ENCODE measurements at regions not wholly inside any gene's neighbourhood (a gene's known extent, or its start where the extent isn't known, plus 50 kb on each side); places are given as distances from the start of the nearest gene placed in this dataset.

GRCh38 chr10:125424191-125424847, 258.6 kb downstream of the TEX36 start:
- no peaks in the 10 kb centered on the region for H3K9me3 ChIP-seq
- no peak overlapping the region for H3K27ac ChIP-seq (ENCODE audit: low read depth in 2 of 2, low read length in 1 of 2)
- TF ChIP-seq SIN3A (IDR thresholded peaks at IDR 0.05; ENCODE audit: borderline replicate concordance, low read depth, low read length) = no peak
- TF ChIP-seq MEF2A (IDR thresholded peaks at IDR 0.05; ENCODE audit: borderline replicate concordance, low read depth) = no peak
- TF ChIP-seq RCOR1 (IDR thresholded peaks at IDR 0.05; ENCODE audit: low read length) = no peak
- no peak for TF ChIP-seq ZBTB33 (IDR thresholded peaks at IDR 0.05; ENCODE audit: borderline replicate concordance, low read depth)
- TF ChIP-seq SMC3 (IDR thresholded peaks at IDR 0.05; ENCODE audit: low read depth, low read length) = no peak
- no peak for TF ChIP-seq NFIC (IDR thresholded peaks at IDR 0.05; ENCODE audit: borderline replicate concordance)
- TF ChIP-seq REST (IDR thresholded peaks at IDR 0.05; ENCODE audit: low read depth, low read length) = no peak
- TF ChIP-seq RXRA (IDR thresholded peaks at IDR 0.05; ENCODE audit: borderline replicate concordance, low read depth) = no peak
- no peak for TF ChIP-seq GATA2 (CRISPR knock-in tag; IDR thresholded peaks at IDR 0.05)
- no peak for TF ChIP-seq NRF1 (IDR thresholded peaks at IDR 0.05; ENCODE audit: low read depth, low read length)
- TF ChIP-seq RFX5 (IDR thresholded peaks at IDR 0.05; ENCODE audit: low read length) = no peak
- H3K36me3 ChIP-seq (replicated peaks in 1 of 2; ENCODE audit: control insufficient read depth in 1 of 2, insufficient read depth in 2 of 2, low read length in 1 of 2) = no peaks in the 10 kb centered on the region
- no peak overlapping the region for H2AFZ ChIP-seq (ENCODE audit: low read depth)
- CTCF ChIA-PET = no interaction called here
- no peak for DNase-seq
- no peaks in the 10 kb centered on the region for H3F3A ChIP-seq (replicated peaks; ENCODE audit: insufficient read depth)
- H3K9me2 ChIP-seq = no peaks in the 10 kb centered on the region
- H3K27me3 ChIP-seq (ENCODE audit: insufficient read depth) = no peaks in the 10 kb centered on the region
- H3K4me2 ChIP-seq = no peak overlapping the region
- no peak overlapping the region for H3K9ac ChIP-seq
- H3K4me3 ChIP-seq (ENCODE audit: low read depth in 2 of 2, low read length in 1 of 2) = no peak overlapping the region
- H3K79me2 ChIP-seq (ENCODE audit: insufficient read depth) = no peaks in the 10 kb centered on the region
- POLR2A ChIA-PET = no interaction called here
- no peaks in the 10 kb centered on the region for H3K4me1 ChIP-seq (ENCODE audit: control insufficient read depth in 1 of 2, insufficient read depth in 2 of 2, low read depth in 1 of 2, low read length in 1 of 2)
- 28% methylated on average over 13 of the region's 13 CpGs for WGBS (ENCODE audit: low lambda C conversion rate)
- no peaks in the 10 kb centered on the region for H4K20me1 ChIP-seq (ENCODE audit: insufficient read depth)

- CTCF ChIA-PET = no interaction called here
- Histone ChIP-seq H3K4me3 (ENCODE audit: low read depth in 2 of 2, low read length in 1 of 2) (no peak overlapping the region), H2AFZ (ENCODE audit: low read depth) (no peak overlapping the region), H3K79me2 (ENCODE audit: insufficient read depth) (no peaks in the 10 kb centered on the region), H3K9me2 (no peaks in the 10 kb centered on the region), H3K9me3 (no peaks in the 10 kb centered on the region), H3K27ac (ENCODE audit: low read depth in 2 of 2, low read length in 1 of 2) (no peak overlapping the region), H3K27me3 (ENCODE audit: insufficient read depth) (no peaks in the 10 kb centered on the region), H3K4me2 (no peak overlapping the region), H3F3A (replicated peaks; ENCODE audit: insufficient read depth) (no peaks in the 10 kb centered on the region), H3K36me3 (replicated peaks in 1 of 2; ENCODE audit: control insufficient read depth in 1 of 2, insufficient read depth in 2 of 2, low read length in 1 of 2) (no peaks in the 10 kb centered on the region), H3K9ac (no peak overlapping the region), H4K20me1 (ENCODE audit: insufficient read depth) (no peaks in the 10 kb centered on the region), H3K4me1 (ENCODE audit: control insufficient read depth in 1 of 2, insufficient read depth in 2 of 2, low read depth in 1 of 2, low read length in 1 of 2) (no peaks in the 10 kb centered on the region)
- DNase-seq = no peak
- WGBS (ENCODE audit: low lambda C conversion rate) = 11% methylated on average over 6 of the region's 9 CpGs
- POLR2A ChIA-PET = no interaction called here
- no peak for TF ChIP-seq USF2 (IDR thresholded peaks at IDR 0.05; ENCODE audit: borderline replicate concordance, low read depth, low read length)
- TF ChIP-seq USF1 (IDR thresholded peaks at IDR 0.05; ENCODE audit: borderline replicate concordance, low read depth) = no peak
- TF ChIP-seq FOXM1 (IDR thresholded peaks at IDR 0.05; ENCODE audit: low read depth) = no peak
- no peak for TF ChIP-seq TAF1 (IDR thresholded peaks at IDR 0.05; ENCODE audit: borderline replicate concordance, low read depth, low read length)
- no peak for TF ChIP-seq TCF12 (IDR thresholded peaks at IDR 0.05)
- TF ChIP-seq MEF2A (IDR thresholded peaks at IDR 0.05; ENCODE audit: borderline replicate concordance, low read depth) = no peak
- TF ChIP-seq IRF3 (IDR thresholded peaks at IDR 0.05; ENCODE audit: low read depth, low read length) = no peak
- TF ChIP-seq POLR2AphosphoS5 (IDR thresholded peaks at IDR 0.05; ENCODE audit: low read depth, low read length) = no peak
- TF ChIP-seq PBX3 (IDR thresholded peaks at IDR 0.05) = no peak
Observed at GRCh38 chr10:125423569-125423968, 259.4 kb downstream of the TEX36 start.

All from SK-N-SH (cell line).